Lower leg skin (tissue), 4 donors: ENCODE measurements at regions not wholly inside any gene's neighbourhood (a gene's known extent, or its start where the extent isn't known, plus 50 kb on each side); places are given as distances from the start of the nearest gene placed in this dataset.
"Not testable (repeated sequence)": the region's sequence is repeated elsewhere in the genome, so short reads cannot be mapped to it uniquely, and the experiment has no call there.

Experiments
- DNase-seq, 2 donors: peaks; one replicate each; pipeline ENCODE4 v3.0.0-alpha.2; 2019; ENCODE audit warnings: low spot score in 2 of 2
- H3K4me3 ChIP-seq: fragments of 200-600 bp; sonication (generic); 2 replicates; pipeline ENCODE4 v1.5.1; 2017; ENCODE audit warnings: mild to moderate bottlenecking, low read depth; ENCODE audit not compliant: poor library complexity, severe bottlenecking
- CTCF ChIP-seq, 3 donors: fragments of 450-650 bp; IDR thresholded peaks; one replicate each; pipeline ENCODE4 v1.5.1; 2016; ENCODE audit warnings: antibody characterized with exemption in 3 of 3, mild to moderate bottlenecking in 3 of 3, moderate library complexity in 2 of 3
- POLR2A ChIP-seq, 2 donors: fragments of 450-650 bp; IDR thresholded peaks; one replicate each; pipeline ENCODE4 v1.6.1; 2016 to 2017; ENCODE audit warnings: antibody characterized with exemption in 2 of 2, mild to moderate bottlenecking in 1 of 2, moderate library complexity in 1 of 2
- WGBS, 2 donors: methylation state at CpG; one replicate each; pipeline ENCODE4 v1.1.5; 2018; 5-methylcytosine and 5-hydroxymethylcytosine counted together
- intact Hi-C: fragments of 100-400 bp; cut with DNase I; formaldehyde crosslinking; loops from one replicate; pipeline ENCODE4 v1.15.0; 2023; ENCODE audit warnings: low total_unique reads

GRCh38 chr10:64786989-64787388 lies 1265.8 kb downstream of the REEP3 start:
- intact Hi-C loops = no loop called here
- TF ChIP-seq POLR2A (IDR thresholded peaks at IDR 0.05) = no peak
- no peak for TF ChIP-seq CTCF (IDR thresholded peaks at IDR 0.05)
- 79 to 90% methylated on average over 2 of the region's 2 CpGs for WGBS, 2 donors
- no peak overlapping the region for H3K4me3 ChIP-seq
- DNase-seq = no peak

- 87 to 88% methylated on average over 3 of the region's 3 CpGs for WGBS, 2 donors
- intact Hi-C loops = no loop called here
- no peak for DNase-seq
- H3K4me3 ChIP-seq = no peak overlapping the region
- TF ChIP-seq POLR2A (IDR thresholded peaks at IDR 0.05) (no peak), CTCF (IDR thresholded peaks at IDR 0.05) (no peak)
These were observed 1274.6 kb downstream of the REEP3 start for GRCh38 chr10:64795847-64796246.

GRCh38 chr10:64798297-64798696 lies 1277.1 kb downstream of the REEP3 start:
- no peak overlapping the region for H3K4me3 ChIP-seq
- TF ChIP-seq POLR2A (IDR thresholded peaks at IDR 0.05) = no peak
- no peak for TF ChIP-seq CTCF (IDR thresholded peaks at IDR 0.05)
- DNase-seq = no peak
- intact Hi-C loops = no loop called here
- 62 to 73% methylated on average over 1 of the region's 1 CpG for WGBS, 2 donors

GRCh38 chr10:64808233-64808632 lies 1287.0 kb downstream of the REEP3 start:
- intact Hi-C loops, H3K4me3 ChIP-seq: not testable (repeated sequence)

GRCh38 chr10:64810046-64810445 lies 1288.8 kb downstream of the REEP3 start:
- H3K4me3 ChIP-seq, DNase-seq, intact Hi-C loops: not testable (repeated sequence)
- 78 to 83% methylated on average over 4 of the region's 4 CpGs for WGBS, 2 donors

More at GRCh38 chr10:64808233-64808632, 1287.0 kb downstream of the REEP3 start:
- DNase-seq = not testable (repeated sequence)

GRCh38 chr10:64813391-64813790 lies 1292.2 kb downstream of the REEP3 start:
- WGBS, 2 donors = 63 to 74% methylated on average over 2 of the region's 2 CpGs

More at GRCh38 chr10:64813391-64813790, 1292.2 kb downstream of the REEP3 start:
- TF ChIP-seq CTCF (IDR thresholded peaks at IDR 0.05) (no peak), POLR2A (IDR thresholded peaks at IDR 0.05) (no peak)
- no peak overlapping the region for H3K4me3 ChIP-seq
- DNase-seq = no peak
- intact Hi-C loops = no loop called here
